SK-N-MC (cell line): ENCODE measurements at regions not wholly inside any gene's neighbourhood (a gene's known extent, or its start where the extent isn't known, plus 50 kb on each side); places are given as distances from the start of the nearest gene placed in this dataset.

ENCODE experiments used
- EZH2 ChIP-seq: fragments of 200-600 bp; sonication (generic); IDR thresholded peaks from one replicate; pipeline ENCODE4 v1.6.1; 2017; ENCODE audit warnings: antibody characterized with exemption
- POLR2AphosphoS5 ChIP-seq: IDR thresholded peaks from 2 replicates; pipeline ENCODE4 v1.6.1; 2012; ENCODE audit warnings: mild to moderate bottlenecking, low read depth, low read length, borderline replicate concordance

- TF ChIP-seq EZH2 (no peak), POLR2AphosphoS5 (no peak)
These were observed 103.3 kb downstream of the EDNRB start for GRCh38 chr13:77815330-77815729.
